RWPE1 (cell line): ENCODE measurements at regions not wholly inside any gene's neighbourhood (a gene's known extent, or its start where the extent isn't known, plus 50 kb on each side); places are given as distances from the start of the nearest gene placed in this dataset.

Experiments
- CTCF ChIA-PET: fragments of 350-600 bp; sonication (Branson Sonifier 250); formaldehyde crosslinking; extraction: SDS; loops from one replicate; lab custom pipeline; 2021; lab: Yijun Ruan, JAX
- POLR2A ChIA-PET: fragments of 400-600 bp; formaldehyde crosslinking; extraction: SDS; loops from one replicate; lab custom pipeline; 2020; ENCODE audit warnings: antibody characterized with exemption; ENCODE audit not compliant: low non-redundant PET; lab: Yijun Ruan, JAX
- DNase-seq: peaks from one replicate; pipeline ENCODE4 v3.0.0; 2012; ENCODE audit warnings: low spot score
- H3K27ac ChIP-seq: fragments of 450-650 bp; 2 replicates; pipeline ENCODE4 v1.5.1; 2017
- TF ChIP-seq, protein P1 (sequence below): fragments of 450-650 bp; conservative IDR thresholded peaks from 2 replicates; pipeline ENCODE4 v1.5.1; 2017; ENCODE audit warnings: low read depth, mild to moderate bottlenecking

GRCh38 chr12:107320929-107321631 lies 227.7 kb upstream of the CRY1 start:
- POLR2A ChIA-PET = interaction anchor here (0.6 kb wide), 1 partner anchor 39 kb away, joined by 3 read pairs; no protein-coding TSS in a partner anchor
- CTCF ChIA-PET = interaction anchor here (0.6 to 3.4 kb wide), 8 partner anchors 10 to 291 kb away, joined by 3 to 17 read pairs (median 4); no protein-coding TSS in a partner anchor
- DNase-seq = peak; percentile 36
- peak overlapping the region; percentile 92 for H3K27ac ChIP-seq
- TF ChIP-seq, protein P1, sequence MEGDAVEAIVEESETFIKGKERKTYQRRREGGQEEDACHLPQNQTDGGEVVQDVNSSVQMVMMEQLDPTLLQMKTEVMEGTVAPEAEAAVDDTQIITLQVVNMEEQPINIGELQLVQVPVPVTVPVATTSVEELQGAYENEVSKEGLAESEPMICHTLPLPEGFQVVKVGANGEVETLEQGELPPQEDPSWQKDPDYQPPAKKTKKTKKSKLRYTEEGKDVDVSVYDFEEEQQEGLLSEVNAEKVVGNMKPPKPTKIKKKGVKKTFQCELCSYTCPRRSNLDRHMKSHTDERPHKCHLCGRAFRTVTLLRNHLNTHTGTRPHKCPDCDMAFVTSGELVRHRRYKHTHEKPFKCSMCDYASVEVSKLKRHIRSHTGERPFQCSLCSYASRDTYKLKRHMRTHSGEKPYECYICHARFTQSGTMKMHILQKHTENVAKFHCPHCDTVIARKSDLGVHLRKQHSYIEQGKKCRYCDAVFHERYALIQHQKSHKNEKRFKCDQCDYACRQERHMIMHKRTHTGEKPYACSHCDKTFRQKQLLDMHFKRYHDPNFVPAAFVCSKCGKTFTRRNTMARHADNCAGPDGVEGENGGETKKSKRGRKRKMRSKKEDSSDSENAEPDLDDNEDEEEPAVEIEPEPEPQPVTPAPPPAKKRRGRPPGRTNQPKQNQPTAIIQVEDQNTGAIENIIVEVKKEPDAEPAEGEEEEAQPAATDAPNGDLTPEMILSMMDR = no peak

GRCh38 chr12:107322063-107322462 lies 228.7 kb upstream of the CRY1 start:
- POLR2A ChIA-PET = no interaction called here
- DNase-seq = no peak
- H3K27ac ChIP-seq = no peak overlapping the region
- CTCF ChIA-PET = interaction anchor here (1.1 kb wide), 1 partner anchor 285 kb away, joined by 3 read pairs; no protein-coding TSS in a partner anchor
- TF ChIP-seq, protein P1 = no peak

DNA sequence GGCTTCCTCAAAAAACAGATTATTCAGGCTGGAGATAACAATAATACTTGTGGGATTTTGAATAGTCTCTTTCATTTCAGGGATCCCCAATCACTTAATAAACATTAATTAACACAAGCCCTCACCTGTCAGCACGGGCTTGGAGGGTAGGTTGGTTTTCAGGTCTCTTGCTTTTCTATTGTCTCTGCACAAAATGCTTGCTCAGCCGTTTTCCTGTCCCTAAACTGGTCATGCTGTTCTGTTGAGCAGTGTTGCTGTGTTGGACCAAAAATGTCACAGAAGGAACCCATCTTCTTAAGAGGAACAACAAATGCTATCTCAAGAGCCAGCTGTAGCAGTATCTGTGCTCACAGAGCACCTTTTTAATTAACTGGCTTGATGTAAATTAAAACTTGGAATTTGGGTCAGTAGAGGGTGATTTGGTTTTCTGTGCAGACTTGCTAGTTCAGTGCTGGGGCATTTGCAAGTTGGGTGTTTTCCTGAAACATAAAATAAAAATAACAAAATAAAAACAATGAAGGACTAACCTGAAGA lies 231.8 kb upstream of the CRY1 start:
- ChIA-PET CTCF (no interaction called here), POLR2A (no interaction called here)
- TF ChIP-seq, protein P1 = no peak
- H3K27ac ChIP-seq = no peak overlapping the region
- no peak for DNase-seq

DNA sequence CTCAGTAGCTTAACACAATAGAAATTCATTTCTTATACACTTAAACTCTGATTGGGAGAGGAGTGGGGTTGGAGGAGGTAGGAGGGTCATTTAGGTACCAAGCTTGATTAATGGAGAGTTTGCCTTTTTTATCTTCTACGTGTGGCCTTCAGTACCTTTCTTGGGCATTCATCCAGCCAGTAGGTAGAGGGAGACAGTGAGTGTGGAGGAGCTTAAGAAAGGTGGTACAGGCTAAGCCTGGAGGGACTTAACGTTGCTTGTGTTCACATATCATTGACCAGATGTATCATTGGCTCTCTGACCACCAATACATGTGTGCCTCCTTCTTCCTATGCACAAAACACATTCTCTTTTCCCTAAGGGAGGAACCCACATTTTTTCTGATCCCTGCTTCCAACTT lies 232.9 kb upstream of the CRY1 start:
- TF ChIP-seq, protein P1 = no peak
- CTCF ChIA-PET = interaction anchor here (1.1 kb wide), 1 partner anchor 194 kb away, joined by 3 read pairs; no protein-coding TSS in a partner anchor
- no peak for DNase-seq
- H3K27ac ChIP-seq = no peak overlapping the region
- POLR2A ChIA-PET = no interaction called here

GRCh38 chr12:107327651-107328182 lies 234.4 kb upstream of the CRY1 start:
- TF ChIP-seq, protein P1 = no peak
- H3K27ac ChIP-seq = no peak overlapping the region
- no peak for DNase-seq
- ChIA-PET CTCF (interaction anchor here (0.6 to 0.7 kb wide), 2 partner anchors 9 kb away, joined by 3 read pairs; a partner anchor contains a TSS), POLR2A (no interaction called here)

DNA sequence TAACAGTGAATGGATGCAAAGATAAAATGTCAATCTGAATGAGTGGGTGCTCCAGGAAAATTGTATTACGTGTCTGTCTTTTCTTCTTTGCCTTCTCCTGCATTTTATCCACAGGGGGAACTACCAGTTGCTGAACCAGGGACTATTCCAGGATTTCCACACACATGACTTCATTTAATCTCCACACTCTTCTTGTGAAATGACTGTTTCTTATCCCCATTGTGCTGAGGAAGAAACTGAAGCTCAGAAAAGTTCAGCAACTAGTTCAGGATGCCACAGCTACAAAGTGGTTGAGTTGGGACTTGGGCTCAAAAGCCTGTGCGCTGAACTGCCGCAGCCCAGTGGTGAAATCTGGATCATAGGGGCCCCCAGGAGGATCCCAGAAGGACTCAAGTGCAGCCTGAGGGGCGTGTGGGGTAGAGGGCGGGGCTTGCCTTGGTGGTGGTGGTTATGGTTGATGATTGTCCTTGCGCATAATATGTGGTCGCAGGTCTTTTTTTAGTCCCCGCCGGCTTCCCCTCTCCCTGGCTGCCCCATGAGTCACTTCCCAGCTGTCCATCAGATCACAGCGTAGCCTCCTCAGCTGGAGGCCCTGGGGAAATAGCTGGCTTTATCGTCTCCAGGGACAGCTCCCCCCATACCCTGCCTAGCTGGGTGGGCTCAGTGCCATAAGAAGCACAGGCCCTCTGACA lies 235.2 kb upstream of the CRY1 start:
- no peak overlapping the region for H3K27ac ChIP-seq
- TF ChIP-seq, protein P1 = no peak
- ChIA-PET CTCF (no interaction called here), POLR2A (no interaction called here)
- DNase-seq = no peak
